ENCODE measurements at regions not wholly inside any gene's neighbourhood (a gene's known extent, or its start where the extent isn't known, plus 50 kb on each side); places are given as distances from the start of the nearest gene placed in this dataset.

- Histone ChIP-seq H3K27me3 (replicated peaks in 1 of 2; ENCODE audit: control insufficient read depth in 2 of 2, insufficient read depth in 2 of 2, low read length in 1 of 2) (no peaks in the 10 kb centered on the region), H3K9me3 (replicated peaks; ENCODE audit: control insufficient read depth, insufficient read depth, low read length) (no peaks in the 10 kb centered on the region; the same call in 1 of the 3 replicates), H3K4me1 (ENCODE audit: control insufficient read depth, insufficient read depth, low read length) (no peaks in the 10 kb centered on the region), H3K9ac (ENCODE audit: control insufficient read depth, insufficient read depth, low read length) (no peak overlapping the region), H4K20me1 (ENCODE audit: control insufficient read depth, insufficient read depth) (no peaks in the 10 kb centered on the region), H3K79me2 (ENCODE audit: control insufficient read depth, insufficient read depth, low read length) (no peaks in the 10 kb centered on the region), H3K36me3 (ENCODE audit: control insufficient read depth in 2 of 2, insufficient read depth in 2 of 2, low read length in 1 of 2) (no peaks in the 10 kb centered on the region), H3K4me2 (ENCODE audit: control insufficient read depth, insufficient read depth) (no peak overlapping the region), H3K4me3 (no peak overlapping the region), H2AFZ (ENCODE audit: control insufficient read depth, low read depth, low read length) (no peak overlapping the region), H3K27ac (ENCODE audit: control insufficient read depth, insufficient read depth) (no peak overlapping the region)
- BruUV-seq (replicated peaks), result no TSS peak
- DNase-seq (ENCODE audit: low read depth, low spot score) (no peak), ATAC-seq (no peak), FAIRE-seq (no peak)
- ChIA-PET RAD21 (ENCODE audit: unreplicated experiment) (interaction anchor here (2.4 kb wide), 1 partner anchor 22 kb away, joined by 8 read pairs; no protein-coding TSS in a partner anchor), POLR2A (no interaction called here), SMC1A (ENCODE audit: uncharacterized antibody, unreplicated experiment) (interaction anchor here (0.7 to 8.9 kb wide), 4 partner anchors 10 to 682 kb away, joined by 3 to 54 read pairs (median 6); no protein-coding TSS in a partner anchor), CTCF (interaction anchor here (1.5 kb wide), 1 partner anchor 10 kb away, joined by 7 read pairs; no protein-coding TSS in a partner anchor)
- 4% methylated on average over 1 of the region's 1 CpG for WGBS (ENCODE audit: insufficient coverage, insufficient replicate concordance, low lambda C conversion rate, missing lambda C conversion rate)
- no peak for TF ChIP-seq SRF (IDR thresholded peaks at IDR 0.05; ENCODE audit: low read depth in 2 of 2, low read length in 2 of 2)
- TF ChIP-seq SMAD1 (IDR thresholded peaks at IDR 0.05; ENCODE audit: low read depth, partially characterized antibody), result no peak
- in situ Hi-C loops (cut with MboI), result no loop called here
- intact Hi-C loops (cut with micrococcal nuclease; ENCODE audit: unreplicated experiment), result no loop called here
Observed at GRCh38 chr3:59546522-59546921, 496.7 kb upstream of the CFAP20DC start.

- WGBS (ENCODE audit: insufficient coverage, insufficient replicate concordance, low lambda C conversion rate, missing lambda C conversion rate), result 0% methylated on average over 1 of the region's 1 CpG
- intact Hi-C loops (cut with micrococcal nuclease; ENCODE audit: unreplicated experiment) (no loop called here), in situ Hi-C loops (cut with MboI) (no loop called here)
- ChIA-PET SMC1A (ENCODE audit: uncharacterized antibody, unreplicated experiment) (interaction anchor here (0.7 to 8.9 kb wide), 4 partner anchors 9 to 159 kb away, joined by 3 to 54 read pairs (median 6); no protein-coding TSS in a partner anchor), CTCF (interaction anchor here (1.2 to 1.6 kb wide), 3 partner anchors 9 to 298 kb away, joined by 3 to 7 read pairs (median 3); no protein-coding TSS in a partner anchor), RAD21 (ENCODE audit: unreplicated experiment) (no interaction called here), POLR2A (no interaction called here)
- ATAC-seq (no peak), FAIRE-seq (no peak), DNase-seq (ENCODE audit: low read depth, low spot score) (no peak)
- Histone ChIP-seq H3K27me3 (replicated peaks in 1 of 2; ENCODE audit: control insufficient read depth in 2 of 2, insufficient read depth in 2 of 2, low read length in 1 of 2) (no peaks in the 10 kb centered on the region), H3K79me2 (ENCODE audit: control insufficient read depth, insufficient read depth, low read length) (no peaks in the 10 kb centered on the region), H3K4me2 (ENCODE audit: control insufficient read depth, insufficient read depth) (no peak overlapping the region), H4K20me1 (ENCODE audit: control insufficient read depth, insufficient read depth) (no peaks in the 10 kb centered on the region), H3K9ac (ENCODE audit: control insufficient read depth, insufficient read depth, low read length) (no peak overlapping the region), H3K4me3 (no peak overlapping the region), H3K4me1 (ENCODE audit: control insufficient read depth, insufficient read depth, low read length) (no peaks in the 10 kb centered on the region), H3K36me3 (ENCODE audit: control insufficient read depth in 2 of 2, insufficient read depth in 2 of 2, low read length in 1 of 2) (no peaks in the 10 kb centered on the region), H3K9me3 (replicated peaks; ENCODE audit: control insufficient read depth, insufficient read depth, low read length) (no peaks in the 10 kb centered on the region; the same call in 1 of the 3 replicates), H3K27ac (ENCODE audit: control insufficient read depth, insufficient read depth) (no peak overlapping the region), H2AFZ (ENCODE audit: control insufficient read depth, low read depth, low read length) (no peak overlapping the region)
- no TSS peak for BruUV-seq (replicated peaks)
- no peak for TF ChIP-seq FOS (IDR thresholded peaks at IDR 0.05; ENCODE audit: borderline replicate concordance, extremely low read depth, insufficient read length)
- TF ChIP-seq NFXL1 (IDR thresholded peaks at IDR 0.05; ENCODE audit: borderline replicate concordance), result no peak
- TF ChIP-seq SKIL (IDR thresholded peaks at IDR 0.05; ENCODE audit: low read depth, poor library complexity, severe bottlenecking), result no peak
- TF ChIP-seq SMARCA5 (IDR thresholded peaks at IDR 0.05), result no peak
- no peak for TF ChIP-seq ESRRA (IDR thresholded peaks at IDR 0.05; ENCODE audit: low read length)
- no peak for TF ChIP-seq BCL3 (IDR thresholded peaks at IDR 0.05; ENCODE audit: borderline replicate concordance, insufficient read depth, low read depth, low read length, poor library complexity, severe bottlenecking)
- TF ChIP-seq ZBTB33 (IDR thresholded peaks at IDR 0.05), result no peak
- TF ChIP-seq POU2F2 (IDR thresholded peaks at IDR 0.05; ENCODE audit: borderline replicate concordance, low read depth, low read length), result no peak
- TF ChIP-seq CHD1 (IDR thresholded peaks at IDR 0.05; ENCODE audit: low read depth, low read length), result no peak
- no peak for TF ChIP-seq CHD2 (IDR thresholded peaks at IDR 0.05; ENCODE audit: borderline replicate concordance, low read depth, low read length)
Observed at GRCh38 chr3:59545374-59545773, 495.5 kb upstream of the CFAP20DC start.
